ENCODE measurements at regions not wholly inside any gene's neighbourhood (a gene's known extent, or its start where the extent isn't known, plus 50 kb on each side); places are given as distances from the start of the nearest gene placed in this dataset.
"Not testable (repeated sequence)": the region's sequence is repeated elsewhere in the genome, so short reads cannot be mapped to it uniquely, and the experiment has no call there.

GRCh38 chr6:121944354-121944753 is 455.1 kb upstream of the HSF2 start:
- no peak for DNase-seq (ENCODE audit: extremely low spot score in 2 of 2)
- Histone ChIP-seq H3K27me3 (no peaks in the 10 kb centered on the region), H3K27ac (no peak overlapping the region), H3K36me3 (no peaks in the 10 kb centered on the region), H3K9me3 (no peaks in the 10 kb centered on the region), H3K4me1 (no peaks in the 10 kb centered on the region), H3K4me3 (no peak overlapping the region)
- intact Hi-C loops (cut with DNase I), result no loop called here
- TF ChIP-seq POLR2A (IDR thresholded peaks at IDR 0.05) (no peak), POLR2AphosphoS5 (IDR thresholded peaks at IDR 0.05; ENCODE audit: insufficient read depth in 1 of 2, low read depth in 1 of 2) (no peak)
- TF ChIP-seq, protein P1, sequence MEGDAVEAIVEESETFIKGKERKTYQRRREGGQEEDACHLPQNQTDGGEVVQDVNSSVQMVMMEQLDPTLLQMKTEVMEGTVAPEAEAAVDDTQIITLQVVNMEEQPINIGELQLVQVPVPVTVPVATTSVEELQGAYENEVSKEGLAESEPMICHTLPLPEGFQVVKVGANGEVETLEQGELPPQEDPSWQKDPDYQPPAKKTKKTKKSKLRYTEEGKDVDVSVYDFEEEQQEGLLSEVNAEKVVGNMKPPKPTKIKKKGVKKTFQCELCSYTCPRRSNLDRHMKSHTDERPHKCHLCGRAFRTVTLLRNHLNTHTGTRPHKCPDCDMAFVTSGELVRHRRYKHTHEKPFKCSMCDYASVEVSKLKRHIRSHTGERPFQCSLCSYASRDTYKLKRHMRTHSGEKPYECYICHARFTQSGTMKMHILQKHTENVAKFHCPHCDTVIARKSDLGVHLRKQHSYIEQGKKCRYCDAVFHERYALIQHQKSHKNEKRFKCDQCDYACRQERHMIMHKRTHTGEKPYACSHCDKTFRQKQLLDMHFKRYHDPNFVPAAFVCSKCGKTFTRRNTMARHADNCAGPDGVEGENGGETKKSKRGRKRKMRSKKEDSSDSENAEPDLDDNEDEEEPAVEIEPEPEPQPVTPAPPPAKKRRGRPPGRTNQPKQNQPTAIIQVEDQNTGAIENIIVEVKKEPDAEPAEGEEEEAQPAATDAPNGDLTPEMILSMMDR (IDR thresholded peaks at IDR 0.05), result no peak

DNA sequence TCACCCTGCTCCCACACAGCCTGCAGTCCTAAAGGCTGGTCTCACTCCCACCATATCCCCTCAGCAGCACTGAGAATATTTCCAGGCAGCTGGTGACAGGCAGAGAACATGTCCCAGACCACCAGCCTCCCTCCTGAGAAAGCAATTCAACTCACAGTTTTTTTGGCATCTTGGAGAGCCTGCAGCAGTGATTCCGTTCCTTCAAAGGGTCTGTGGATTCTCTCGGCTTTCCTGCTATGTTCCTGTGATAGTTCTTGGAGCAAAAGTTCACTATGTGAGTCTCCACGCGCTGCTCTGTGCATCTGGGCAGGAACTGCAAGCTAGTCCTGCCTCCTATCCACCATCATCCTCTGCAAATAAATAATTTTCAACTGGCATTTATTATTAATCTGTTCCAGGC is 448.3 kb upstream of the HSF2 start:
- no peak for DNase-seq (ENCODE audit: extremely low spot score in 2 of 2)
- no peaks in the 10 kb centered on the region for H3K4me1 ChIP-seq
- intact Hi-C loops (cut with DNase I), result no loop called here
- no peaks in the 10 kb centered on the region for H3K36me3 ChIP-seq
- H3K9me3 ChIP-seq, result no peaks in the 10 kb centered on the region
- no peak overlapping the region for H3K27ac ChIP-seq
- TF ChIP-seq, protein P1 (IDR thresholded peaks at IDR 0.05), result no peak
- no peak for TF ChIP-seq POLR2A (IDR thresholded peaks at IDR 0.05)
- no peak for TF ChIP-seq POLR2AphosphoS5 (IDR thresholded peaks at IDR 0.05; ENCODE audit: insufficient read depth in 1 of 2, low read depth in 1 of 2)
- no peak overlapping the region for H3K4me3 ChIP-seq
- no peaks in the 10 kb centered on the region for H3K27me3 ChIP-seq

GRCh38 chr6:121951918-121952379 is 447.5 kb upstream of the HSF2 start:
- DNase-seq (ENCODE audit: extremely low spot score in 2 of 2), result no peak
- Histone ChIP-seq H3K4me1 (no peaks in the 10 kb centered on the region), H3K9me3 (no peaks in the 10 kb centered on the region), H3K27me3 (no peaks in the 10 kb centered on the region), H3K4me3 (no peak overlapping the region), H3K36me3 (no peaks in the 10 kb centered on the region), H3K27ac (no peak overlapping the region)
- no peak for TF ChIP-seq POLR2A (IDR thresholded peaks at IDR 0.05)
- TF ChIP-seq POLR2AphosphoS5 (IDR thresholded peaks at IDR 0.05; ENCODE audit: insufficient read depth in 1 of 2, low read depth in 1 of 2), result no peak
- TF ChIP-seq, protein P1 (IDR thresholded peaks at IDR 0.05), result no peak
- intact Hi-C loops (cut with DNase I), result no loop called here

DNA sequence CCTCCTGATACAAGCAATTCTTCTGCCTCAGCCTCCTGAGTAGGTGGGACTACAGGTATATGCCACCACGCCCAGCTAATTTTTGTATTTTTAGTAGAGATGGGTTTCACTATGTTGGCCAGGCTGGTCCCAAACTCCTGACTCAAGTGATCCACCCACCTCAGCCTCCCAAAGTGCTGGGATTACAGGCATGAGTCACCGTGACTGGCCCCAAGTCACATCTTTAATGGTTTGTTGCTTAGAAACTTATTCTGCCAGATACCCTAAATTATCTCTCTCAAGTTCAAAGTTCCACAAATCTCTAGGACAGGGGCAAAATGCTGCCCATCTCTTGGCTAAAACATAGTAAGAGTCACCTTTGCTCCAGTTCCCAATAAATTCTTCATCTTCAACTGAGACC is 444.1 kb upstream of the HSF2 start:
- H3K27ac ChIP-seq; H3K27me3 ChIP-seq; H3K36me3 ChIP-seq; intact Hi-C loops (cut with DNase I); H3K9me3 ChIP-seq; DNase-seq (ENCODE audit: extremely low spot score in 2 of 2); H3K4me3 ChIP-seq; H3K4me1 ChIP-seq: not testable (repeated sequence)

GRCh38 chr6:121956782-121957181 is 442.7 kb upstream of the HSF2 start:
- H3K9me3 ChIP-seq, result no peaks in the 10 kb centered on the region
- intact Hi-C loops (cut with DNase I), result no loop called here
- no peak overlapping the region for H3K4me3 ChIP-seq
- DNase-seq (ENCODE audit: extremely low spot score in 2 of 2), result no peak
- H3K27me3 ChIP-seq, result no peaks in the 10 kb centered on the region
- no peak overlapping the region for H3K27ac ChIP-seq
- TF ChIP-seq POLR2A (IDR thresholded peaks at IDR 0.05) (no peak), POLR2AphosphoS5 (IDR thresholded peaks at IDR 0.05; ENCODE audit: insufficient read depth in 1 of 2, low read depth in 1 of 2) (no peak)
- TF ChIP-seq, protein P1 (IDR thresholded peaks at IDR 0.05), result no peak
- H3K4me1 ChIP-seq, result no peaks in the 10 kb centered on the region
- H3K36me3 ChIP-seq, result no peaks in the 10 kb centered on the region

DNA sequence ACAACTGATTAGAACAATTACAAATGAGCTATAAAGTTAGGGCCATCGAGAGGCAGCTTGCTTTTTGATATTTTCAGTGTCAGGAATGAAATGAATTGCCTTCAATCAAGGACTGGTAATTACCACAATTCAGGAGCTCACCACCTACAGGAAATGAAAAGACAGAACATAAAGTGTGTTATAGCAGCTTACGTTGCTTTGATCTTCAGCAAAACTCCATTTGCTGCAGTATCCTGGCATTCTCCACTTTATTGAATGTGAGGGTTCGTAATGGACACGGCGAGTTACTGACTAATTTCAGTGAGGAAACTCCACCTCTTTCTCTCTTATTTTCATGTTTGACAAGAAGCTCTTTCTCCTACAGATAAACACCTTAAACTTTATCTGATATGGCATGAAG is 440.0 kb upstream of the HSF2 start:
- intact Hi-C loops (cut with DNase I), result no loop called here
- no peaks in the 10 kb centered on the region for H3K9me3 ChIP-seq
- H3K4me1 ChIP-seq, result no peaks in the 10 kb centered on the region
- no peaks in the 10 kb centered on the region for H3K27me3 ChIP-seq
- no peak overlapping the region for H3K27ac ChIP-seq
- no peak for DNase-seq (ENCODE audit: extremely low spot score in 2 of 2)
- peak overlapping the region in 1 of 2 donors; percentile 12 for H3K4me3 ChIP-seq
- H3K36me3 ChIP-seq, result no peaks in the 10 kb centered on the region
- TF ChIP-seq, protein P1 (IDR thresholded peaks at IDR 0.05), result no peak
- no peak for TF ChIP-seq POLR2A (IDR thresholded peaks at IDR 0.05)
- TF ChIP-seq POLR2AphosphoS5 (IDR thresholded peaks at IDR 0.05; ENCODE audit: insufficient read depth in 1 of 2, low read depth in 1 of 2), result no peak

Measured in vagina (tissue), 2 donors.